ENCODE measurements at regions not wholly inside any gene's neighbourhood (a gene's known extent, or its start where the extent isn't known, plus 50 kb on each side); places are given as distances from the start of the nearest gene placed in this dataset.
"Not testable (repeated sequence)": the region's sequence is repeated elsewhere in the genome, so short reads cannot be mapped to it uniquely, and the experiment has no call there.

- Histone ChIP-seq H3K27ac (ENCODE audit: control insufficient read depth, insufficient read depth) (no peak overlapping the region), H3K9ac (ENCODE audit: control insufficient read depth, insufficient read depth, low read length) (no peak overlapping the region), H4K20me1 (ENCODE audit: control insufficient read depth, insufficient read depth) (no peaks in the 10 kb centered on the region), H3K79me2 (ENCODE audit: control insufficient read depth, insufficient read depth, low read length) (no peaks in the 10 kb centered on the region), H3K4me1 (ENCODE audit: control insufficient read depth, insufficient read depth, low read length) (no peaks in the 10 kb centered on the region), H3K27me3 (replicated peaks in 1 of 2; ENCODE audit: control insufficient read depth in 2 of 2, insufficient read depth in 2 of 2, low read length in 1 of 2) (no peaks in the 10 kb centered on the region), H3K36me3 (ENCODE audit: control insufficient read depth in 2 of 2, insufficient read depth in 2 of 2, low read length in 1 of 2) (no peaks in the 10 kb centered on the region), H3K4me3 (no peak overlapping the region), H2AFZ (ENCODE audit: control insufficient read depth, low read depth, low read length) (no peak overlapping the region), H3K4me2 (ENCODE audit: control insufficient read depth, insufficient read depth) (no peak overlapping the region), H3K9me3 (replicated peaks; ENCODE audit: control insufficient read depth, insufficient read depth, low read length) (no peaks in the 10 kb centered on the region; the same call in 2 of the 3 replicates)
- ChIA-PET RAD21 (ENCODE audit: unreplicated experiment) (no interaction called here), SMC1A (ENCODE audit: uncharacterized antibody, unreplicated experiment) (no interaction called here), CTCF (no interaction called here), POLR2A (no interaction called here)
- DNase-seq (ENCODE audit: low read depth, low spot score), result no peak
- no TSS peak for BruUV-seq (replicated peaks)
- ATAC-seq, result no peak
- in situ Hi-C loops (cut with MboI) (loop anchor here (5.0 kb wide), 1 partner anchor 37 kb away; no protein-coding TSS in a partner anchor), intact Hi-C loops (cut with micrococcal nuclease; ENCODE audit: unreplicated experiment) (no loop called here)
- TF ChIP-seq POU2F2 (IDR thresholded peaks at IDR 0.05; ENCODE audit: borderline replicate concordance, low read depth, low read length) (no peak), E2F8 (IDR thresholded peaks at IDR 0.05; ENCODE audit: low read depth, partially characterized antibody) (no peak), POLR2AphosphoS5 (IDR thresholded peaks at IDR 0.05; ENCODE audit: low read length) (no peak)
- FAIRE-seq, result no peak
- WGBS (ENCODE audit: insufficient coverage, insufficient replicate concordance, low lambda C conversion rate, missing lambda C conversion rate), result 12% methylated on average over 11 of the region's 11 CpGs
These were observed 216.7 kb downstream of the TUBA3C start for GRCh38 chr13:18964942-18965341.

DNA sequence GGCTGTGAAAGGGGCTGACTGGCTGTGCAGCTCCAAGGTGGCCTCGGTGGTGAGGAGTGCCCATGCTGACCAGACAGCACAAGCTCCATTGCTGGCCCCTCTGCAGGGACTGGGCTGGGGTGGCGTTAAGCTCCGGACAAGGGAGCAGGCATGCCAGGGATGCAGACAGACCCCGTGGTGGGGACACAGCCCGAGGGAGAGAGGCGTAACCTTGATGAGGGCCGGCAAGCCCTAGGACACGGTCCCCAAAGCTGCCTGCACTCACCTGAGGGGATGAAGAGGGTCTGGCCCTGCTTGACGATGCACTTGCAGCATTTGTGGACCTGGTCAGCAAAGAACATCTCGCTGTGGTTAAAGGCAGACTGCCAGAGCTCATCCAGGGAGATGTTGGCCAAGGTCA lies 217.9 kb downstream of the TUBA3C start:
- H3K4me3 ChIP-seq; RAD21 ChIA-PET (ENCODE audit: unreplicated experiment); in situ Hi-C loops (cut with MboI); H3K9ac ChIP-seq (ENCODE audit: control insufficient read depth, insufficient read depth, low read length); BruUV-seq (replicated peaks); DNase-seq (ENCODE audit: low read depth, low spot score); SMC1A ChIA-PET (ENCODE audit: uncharacterized antibody, unreplicated experiment); H2AFZ ChIP-seq (ENCODE audit: control insufficient read depth, low read depth, low read length); CTCF ChIA-PET; H3K36me3 ChIP-seq (ENCODE audit: control insufficient read depth in 2 of 2, insufficient read depth in 2 of 2, low read length in 1 of 2); H3K4me1 ChIP-seq (ENCODE audit: control insufficient read depth, insufficient read depth, low read length); H3K4me2 ChIP-seq (ENCODE audit: control insufficient read depth, insufficient read depth); H4K20me1 ChIP-seq (ENCODE audit: control insufficient read depth, insufficient read depth); POLR2A ChIA-PET; H3K79me2 ChIP-seq (ENCODE audit: control insufficient read depth, insufficient read depth, low read length); ATAC-seq; H3K27ac ChIP-seq (ENCODE audit: control insufficient read depth, insufficient read depth); H3K27me3 ChIP-seq (replicated peaks in 1 of 2; ENCODE audit: control insufficient read depth in 2 of 2, insufficient read depth in 2 of 2, low read length in 1 of 2); H3K9me3 ChIP-seq (replicated peaks; ENCODE audit: control insufficient read depth, insufficient read depth, low read length); FAIRE-seq; intact Hi-C loops (cut with micrococcal nuclease; ENCODE audit: unreplicated experiment): not testable (repeated sequence)
- 40% methylated on average over 10 of the region's 10 CpGs for WGBS (ENCODE audit: insufficient coverage, insufficient replicate concordance, low lambda C conversion rate, missing lambda C conversion rate)

Data from GM12878 (cell line).